Nephron progenitor cell (in vitro differentiated cells): ENCODE measurements at regions not wholly inside any gene's neighbourhood (a gene's known extent, or its start where the extent isn't known, plus 50 kb on each side); places are given as distances from the start of the nearest gene placed in this dataset.

ENCODE experiments used
- DNase-seq: peaks from one replicate; pipeline ENCODE4 v3.0.0; 2021
- H3K27ac Mint-ChIP-seq: 2 replicates; pipeline ENCODE4 v1.8.0; 2021; ENCODE audit warnings: mild to moderate bottlenecking, moderate library complexity, mixed read lengths
- H3K27me3 Mint-ChIP-seq: 2 replicates; pipeline ENCODE4 v1.8.0; 2021; ENCODE audit warnings: mild to moderate bottlenecking, low read depth, mixed read lengths; ENCODE audit not compliant: poor library complexity
- H3K36me3 Mint-ChIP-seq: 2 replicates; pipeline ENCODE4 v1.8.0; 2021; ENCODE audit warnings: low read depth, mixed read lengths
- H3K4me1 Mint-ChIP-seq: 2 replicates; pipeline ENCODE4 v1.8.0; 2021; ENCODE audit warnings: mixed read lengths
- H3K4me3 Mint-ChIP-seq: 2 replicates; pipeline ENCODE4 v1.8.0; 2021; ENCODE audit warnings: mild to moderate bottlenecking, moderate library complexity, mixed read lengths
- H3K9me3 Mint-ChIP-seq: 2 replicates; pipeline ENCODE4 v1.8.0; 2021; ENCODE audit warnings: mild to moderate bottlenecking, moderate library complexity, mixed read lengths
- TF ChIP-seq, protein P1 (sequence below): fragments of 200-600 bp; sonication (generic); IDR thresholded peaks from 2 replicates; pipeline ENCODE4 v1.5.0; 2021; ENCODE audit warnings: antibody characterized with exemption

DNA sequence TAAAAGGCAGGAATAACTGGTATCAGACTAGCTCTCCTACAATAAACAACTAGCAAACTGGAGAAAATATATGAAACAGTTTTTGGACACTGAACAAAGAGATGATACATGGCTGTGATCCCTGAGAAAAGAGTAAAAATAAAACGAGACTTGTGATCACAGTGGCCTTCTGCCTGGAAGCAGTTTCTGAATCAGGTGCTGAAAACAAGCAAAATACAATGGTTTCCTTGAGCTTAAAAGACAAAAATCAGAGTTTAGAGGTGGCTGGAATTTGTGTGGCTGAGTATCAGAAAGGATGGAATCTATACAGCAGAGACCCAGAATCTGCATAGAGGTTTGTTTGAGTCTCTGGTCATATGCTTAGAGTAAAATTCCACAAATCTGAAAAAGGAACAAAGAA is 242.5 kb upstream of the SOX9 start:
- TF ChIP-seq, protein P1, sequence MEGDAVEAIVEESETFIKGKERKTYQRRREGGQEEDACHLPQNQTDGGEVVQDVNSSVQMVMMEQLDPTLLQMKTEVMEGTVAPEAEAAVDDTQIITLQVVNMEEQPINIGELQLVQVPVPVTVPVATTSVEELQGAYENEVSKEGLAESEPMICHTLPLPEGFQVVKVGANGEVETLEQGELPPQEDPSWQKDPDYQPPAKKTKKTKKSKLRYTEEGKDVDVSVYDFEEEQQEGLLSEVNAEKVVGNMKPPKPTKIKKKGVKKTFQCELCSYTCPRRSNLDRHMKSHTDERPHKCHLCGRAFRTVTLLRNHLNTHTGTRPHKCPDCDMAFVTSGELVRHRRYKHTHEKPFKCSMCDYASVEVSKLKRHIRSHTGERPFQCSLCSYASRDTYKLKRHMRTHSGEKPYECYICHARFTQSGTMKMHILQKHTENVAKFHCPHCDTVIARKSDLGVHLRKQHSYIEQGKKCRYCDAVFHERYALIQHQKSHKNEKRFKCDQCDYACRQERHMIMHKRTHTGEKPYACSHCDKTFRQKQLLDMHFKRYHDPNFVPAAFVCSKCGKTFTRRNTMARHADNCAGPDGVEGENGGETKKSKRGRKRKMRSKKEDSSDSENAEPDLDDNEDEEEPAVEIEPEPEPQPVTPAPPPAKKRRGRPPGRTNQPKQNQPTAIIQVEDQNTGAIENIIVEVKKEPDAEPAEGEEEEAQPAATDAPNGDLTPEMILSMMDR = no peak
- Mint-ChIP-seq H3K4me1 (no peaks in the 10 kb centered on the region), H3K9me3 (peaks cover 35% of the 10 kb centered on the region), H3K27me3 (peaks cover 16% of the 10 kb centered on the region), H3K36me3 (peaks cover 4% of the 10 kb centered on the region), H3K27ac (no peak overlapping the region), H3K4me3 (no peak overlapping the region)
- DNase-seq = no peak

DNA sequence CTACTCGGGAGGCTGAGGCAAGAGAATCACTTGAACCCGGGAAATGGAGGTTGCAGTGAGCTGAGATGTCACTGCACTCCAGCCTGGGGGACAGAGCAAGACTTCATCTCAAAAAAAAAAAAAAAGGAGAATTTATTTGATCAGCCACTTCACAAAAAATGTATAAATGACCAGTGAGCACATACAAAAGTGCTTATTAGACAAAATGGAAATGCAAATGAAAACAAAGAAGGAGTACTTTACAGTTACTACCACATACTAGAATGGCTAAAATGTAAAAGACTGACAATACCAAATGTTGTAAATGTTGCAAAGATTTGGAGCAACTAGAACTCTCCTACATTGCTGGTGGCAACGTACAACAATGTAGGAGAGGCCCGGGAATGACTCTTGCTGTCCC is 241.8 kb upstream of the SOX9 start:
- TF ChIP-seq, protein P1 = no peak
- Mint-ChIP-seq H3K36me3 (peaks cover 4% of the 10 kb centered on the region), H3K27ac (no peak overlapping the region), H3K4me3 (no peak overlapping the region), H3K9me3 (peaks cover 29% of the 10 kb centered on the region), H3K4me1 (no peaks in the 10 kb centered on the region), H3K27me3 (peaks cover 16% of the 10 kb centered on the region)
- no peak for DNase-seq

- Mint-ChIP-seq H3K9me3 (peaks cover 20% of the 10 kb centered on the region), H3K4me3 (no peak overlapping the region), H3K36me3 (peaks cover 4% of the 10 kb centered on the region), H3K4me1 (no peaks in the 10 kb centered on the region), H3K27me3 (peaks cover 11% of the 10 kb centered on the region), H3K27ac (no peak overlapping the region)
- DNase-seq = no peak
- TF ChIP-seq, protein P1 = no peak
Observed at GRCh38 chr17:71881041-71881440, 239.8 kb upstream of the SOX9 start.

DNA sequence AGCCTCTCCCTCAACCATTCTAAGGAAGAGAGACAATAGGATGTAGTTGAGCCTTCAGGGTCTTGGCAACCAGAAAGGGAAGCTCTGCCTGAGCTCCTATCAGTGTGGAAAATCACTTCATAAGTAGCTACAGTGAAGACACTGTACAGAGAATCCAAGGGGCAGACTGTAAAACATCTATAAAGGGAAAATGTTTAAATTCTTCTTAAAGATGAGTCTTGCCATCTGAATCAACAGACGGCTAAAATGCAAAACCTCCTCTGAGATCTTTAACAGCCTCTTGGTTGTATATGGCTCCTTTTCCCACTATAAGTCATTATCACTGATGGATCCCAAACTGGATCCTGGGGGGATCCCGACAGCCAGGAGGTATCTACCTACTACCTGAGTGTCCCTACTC is 239.2 kb upstream of the SOX9 start:
- H3K4me1 Mint-ChIP-seq = no peaks in the 10 kb centered on the region
- no peak overlapping the region for H3K27ac Mint-ChIP-seq
- peaks cover 20% of the 10 kb centered on the region for H3K9me3 Mint-ChIP-seq
- H3K36me3 Mint-ChIP-seq = peaks cover 4% of the 10 kb centered on the region
- no peak overlapping the region for H3K4me3 Mint-ChIP-seq
- TF ChIP-seq, protein P1 = no peak
- no peak for DNase-seq
- peaks cover 11% of the 10 kb centered on the region for H3K27me3 Mint-ChIP-seq

DNA sequence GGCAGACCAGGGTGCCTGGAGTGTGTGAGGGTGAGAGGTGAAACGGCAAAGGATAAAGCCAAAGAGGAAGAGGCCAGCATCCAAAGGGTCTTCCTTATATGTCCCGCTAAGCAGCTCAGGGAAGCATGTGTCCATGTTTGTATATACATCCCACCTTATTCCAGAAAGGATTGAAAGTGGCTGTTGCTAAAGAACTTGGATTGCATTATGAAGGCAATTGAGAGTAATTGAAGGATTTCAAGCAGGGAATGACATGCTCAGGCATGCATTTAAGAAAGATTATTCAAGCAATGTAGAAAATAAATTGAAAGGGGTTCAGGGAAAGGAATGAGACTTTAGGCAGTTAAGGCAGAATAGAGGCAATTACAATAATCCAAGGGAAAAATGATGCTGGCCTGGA is 237.6 kb upstream of the SOX9 start:
- Mint-ChIP-seq H3K4me1 (no peaks in the 10 kb centered on the region), H3K36me3 (peaks cover 4% of the 10 kb centered on the region), H3K9me3 (peaks cover 15% of the 10 kb centered on the region), H3K4me3 (no peak overlapping the region), H3K27ac (no peak overlapping the region), H3K27me3 (peaks cover 6% of the 10 kb centered on the region)
- TF ChIP-seq, protein P1 = no peak
- DNase-seq = no peak

DNA sequence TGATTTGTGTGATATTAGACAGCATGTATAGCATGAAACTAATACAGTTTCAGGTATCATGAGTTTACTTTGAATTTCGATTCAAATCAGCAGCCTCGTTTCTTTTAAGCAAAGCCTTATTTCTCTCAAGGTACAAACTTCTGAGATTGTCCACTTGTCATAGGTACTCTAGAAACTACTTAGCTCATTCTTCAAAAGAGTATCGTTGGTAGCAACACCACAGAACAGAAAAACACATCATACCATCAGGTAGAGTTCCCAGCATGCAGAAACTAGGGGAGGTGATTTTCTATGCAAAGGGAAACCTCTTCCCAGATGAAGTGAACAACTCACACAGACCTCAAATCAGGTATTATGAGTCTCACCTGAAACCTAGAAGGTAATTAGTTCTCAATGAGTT is 237.0 kb upstream of the SOX9 start:
- Mint-ChIP-seq H3K27ac (no peak overlapping the region), H3K27me3 (peaks cover 6% of the 10 kb centered on the region), H3K9me3 (peaks cover 12% of the 10 kb centered on the region), H3K36me3 (peaks cover 4% of the 10 kb centered on the region), H3K4me1 (no peaks in the 10 kb centered on the region), H3K4me3 (no peak overlapping the region)
- no peak for DNase-seq
- TF ChIP-seq, protein P1 = no peak
